Retinal pigment epithelial cell (primary cell): ENCODE measurements at regions not wholly inside any gene's neighbourhood (a gene's known extent, or its start where the extent isn't known, plus 50 kb on each side); places are given as distances from the start of the nearest gene placed in this dataset.

Source experiments
- DNase-seq: peaks from one replicate; pipeline ENCODE4 v3.0.0-alpha.2; 2010; ENCODE audit warnings: low read depth
- H3K4me3 ChIP-seq: 2 replicates; pipeline ENCODE4 v1.5.1; 2011; ENCODE audit warnings: mild to moderate bottlenecking, low read length, control low read depth, moderate library complexity
- CTCF ChIP-seq: conservative IDR thresholded peaks from 2 replicates; pipeline ENCODE4 v1.5.1; 2011; ENCODE audit warnings: low read depth, low read length, control low read depth, inconsistent platforms

GRCh38 chr4:111712093-111712677 is 433.1 kb upstream of the FAM241A start:
- no peak overlapping the region for H3K4me3 ChIP-seq
- no peak for TF ChIP-seq CTCF
- no peak for DNase-seq

GRCh38 chr4:111713276-111713675 is 432.0 kb upstream of the FAM241A start:
- no peak overlapping the region for H3K4me3 ChIP-seq
- no peak for DNase-seq
- TF ChIP-seq CTCF = no peak

- H3K4me3 ChIP-seq = no peak overlapping the region
- no peak for TF ChIP-seq CTCF
- DNase-seq = no peak
Observed at GRCh38 chr4:111717921-111718320, 427.3 kb upstream of the FAM241A start.

GRCh38 chr4:111718763-111719559 is 426.3 kb upstream of the FAM241A start:
- TF ChIP-seq CTCF = no peak
- H3K4me3 ChIP-seq = no peak overlapping the region
- peak; percentile 9 for DNase-seq

- no peak for DNase-seq
- TF ChIP-seq CTCF = no peak
- no peak overlapping the region for H3K4me3 ChIP-seq
Observed at GRCh38 chr4:111720866-111721265, 424.4 kb upstream of the FAM241A start.

- TF ChIP-seq CTCF = no peak
- no peak overlapping the region for H3K4me3 ChIP-seq
- no peak for DNase-seq
Observed at GRCh38 chr4:111722213-111722720, 423.0 kb upstream of the FAM241A start.

- TF ChIP-seq CTCF = no peak
- no peak overlapping the region for H3K4me3 ChIP-seq
- no peak for DNase-seq
Observed at GRCh38 chr4:111736516-111736915, 408.7 kb upstream of the FAM241A start.
